Esophagus squamous epithelium (tissue), 5 donors: ENCODE measurements at regions not wholly inside any gene's neighbourhood (a gene's known extent, or its start where the extent isn't known, plus 50 kb on each side); places are given as distances from the start of the nearest gene placed in this dataset.

ENCODE experiments used
- DNase-seq: peaks from one replicate; lab custom pipeline; 2025; lab: John Stamatoyannopoulos, UW
- H3K27ac ChIP-seq, 4 donors: fragments of 200-600 bp; sonication (generic); one replicate each; pipeline ENCODE4 v1.5.1; 2016 to 2019; ENCODE audit warnings: mild to moderate bottlenecking in 1 of 4
- H3K27me3 ChIP-seq, 4 donors: fragments of 200-600 bp; sonication (generic); 1 replicate in 3 of 4; 2 replicates in 1 of 4; pipeline versions ENCODE4 v1.5.1 to v1.6.0; 2017 to 2021; ENCODE audit warnings: antibody characterized with exemption in 1 of 4
- H3K36me3 ChIP-seq, 3 donors: fragments of 200-600 bp; sonication (generic); one replicate each; pipeline ENCODE4 v1.5.1; 2016 to 2019
- H3K4me1 ChIP-seq, 3 donors: fragments of 200-600 bp; sonication (generic); one replicate each; pipeline ENCODE4 v1.5.1; 2017 to 2019
- H3K4me3 ChIP-seq, 4 donors: fragments of 200-600 bp; sonication (generic); 1 replicate in 3 of 4; 2 replicates in 1 of 4; pipeline ENCODE4 v1.5.1; 2016 to 2019; ENCODE audit warnings: mild to moderate bottlenecking in 2 of 4, moderate library complexity in 1 of 4
- H3K9me3 ChIP-seq, 3 donors: fragments of 200-600 bp; sonication (generic); one replicate each; pipeline ENCODE4 v1.5.1; 2016 to 2019
- POLR2A ChIP-seq, 4 donors: fragments of 450-650 bp; IDR thresholded peaks; one replicate each; pipeline ENCODE4 v1.6.1; 2017; ENCODE audit warnings: antibody characterized with exemption in 4 of 4, mild to moderate bottlenecking in 4 of 4, moderate library complexity in 3 of 4
- WGBS, 2 donors: methylation state at CpG; one replicate each; pipeline ENCODE4 v1.1.5; 2018; 5-methylcytosine and 5-hydroxymethylcytosine counted together
- intact Hi-C: fragments of 100-400 bp; cut with DNase I; formaldehyde crosslinking; loops from one replicate; pipeline ENCODE4 v1.15.0; 2022
- TF ChIP-seq, protein P1 (sequence below), 6 experiments: fragments of 450-650 bp in 4 of 6; fragments of 200-600 bp in 2 of 6; sonication (generic) in 2 of 6; IDR thresholded peaks; one replicate each; pipeline ENCODE4 v1.5.1; 2016 to 2019; ENCODE audit warnings: antibody characterized with exemption in 6 of 6, mild to moderate bottlenecking in 4 of 6, moderate library complexity in 4 of 6
- donor health status: DM: yes; HTN: yes; CAD: no.

DNA sequence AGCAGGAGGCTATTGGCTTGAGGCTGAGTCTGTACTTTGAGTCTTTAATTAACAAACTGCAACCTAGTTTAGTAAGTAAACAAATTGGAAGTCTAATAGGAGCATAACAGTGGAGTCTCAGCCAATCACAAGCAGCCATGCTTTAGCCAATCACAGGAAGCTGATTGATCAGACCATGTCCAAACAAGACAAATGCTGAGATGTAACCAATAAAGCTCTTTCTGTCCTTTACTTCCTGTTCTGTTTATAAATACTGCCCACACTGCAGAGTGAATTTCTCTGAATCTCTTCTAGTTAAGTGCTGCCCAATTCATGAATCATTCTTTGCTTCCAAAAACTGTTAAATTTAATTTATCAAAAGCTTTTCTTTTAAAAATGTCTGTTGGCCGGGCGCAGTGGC is 146.6 kb upstream of the DLX2 start:
- Histone ChIP-seq H3K36me3 (no peaks in the 10 kb centered on the region), H3K4me3 (no peak overlapping the region), H3K27me3 (no peaks in the 10 kb centered on the region), H3K27ac (no peak overlapping the region), H3K9me3 (no peaks in the 10 kb centered on the region), H3K4me1 (peaks cover 16 to 40% (median 17%) of the 10 kb centered on the region in 3 donors)
- no peak for DNase-seq
- WGBS, 2 donors: 87 to 100% methylated on average over 1 to 2 of the region's 2 CpGs
- TF ChIP-seq, protein P1, sequence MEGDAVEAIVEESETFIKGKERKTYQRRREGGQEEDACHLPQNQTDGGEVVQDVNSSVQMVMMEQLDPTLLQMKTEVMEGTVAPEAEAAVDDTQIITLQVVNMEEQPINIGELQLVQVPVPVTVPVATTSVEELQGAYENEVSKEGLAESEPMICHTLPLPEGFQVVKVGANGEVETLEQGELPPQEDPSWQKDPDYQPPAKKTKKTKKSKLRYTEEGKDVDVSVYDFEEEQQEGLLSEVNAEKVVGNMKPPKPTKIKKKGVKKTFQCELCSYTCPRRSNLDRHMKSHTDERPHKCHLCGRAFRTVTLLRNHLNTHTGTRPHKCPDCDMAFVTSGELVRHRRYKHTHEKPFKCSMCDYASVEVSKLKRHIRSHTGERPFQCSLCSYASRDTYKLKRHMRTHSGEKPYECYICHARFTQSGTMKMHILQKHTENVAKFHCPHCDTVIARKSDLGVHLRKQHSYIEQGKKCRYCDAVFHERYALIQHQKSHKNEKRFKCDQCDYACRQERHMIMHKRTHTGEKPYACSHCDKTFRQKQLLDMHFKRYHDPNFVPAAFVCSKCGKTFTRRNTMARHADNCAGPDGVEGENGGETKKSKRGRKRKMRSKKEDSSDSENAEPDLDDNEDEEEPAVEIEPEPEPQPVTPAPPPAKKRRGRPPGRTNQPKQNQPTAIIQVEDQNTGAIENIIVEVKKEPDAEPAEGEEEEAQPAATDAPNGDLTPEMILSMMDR (IDR thresholded peaks at IDR 0.05): no peak
- TF ChIP-seq POLR2A (IDR thresholded peaks at IDR 0.05): no peak
- intact Hi-C loops: no loop called here

DNA sequence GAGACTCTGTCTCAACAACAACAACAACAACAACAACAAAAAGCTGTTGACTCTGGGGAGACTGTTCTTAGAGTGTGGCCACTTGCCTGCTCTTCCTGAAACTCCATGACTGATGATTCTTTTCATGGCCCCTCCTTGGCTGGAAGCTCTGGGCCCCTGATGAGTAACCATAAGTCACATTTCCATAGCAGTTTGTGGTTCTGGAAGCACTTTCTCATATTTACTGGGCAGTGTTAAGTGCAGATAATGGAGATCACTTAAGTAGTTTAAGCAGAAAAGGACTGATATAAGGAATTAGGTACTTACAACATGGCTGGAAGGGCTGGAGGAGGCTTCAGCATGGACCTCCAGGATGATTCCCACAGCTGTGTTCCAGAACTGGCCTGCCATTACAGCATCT is 147.3 kb upstream of the DLX2 start:
- no peak for DNase-seq
- Histone ChIP-seq H3K9me3 (no peaks in the 10 kb centered on the region), H3K4me1 (peaks cover 16 to 41% (median 17%) of the 10 kb centered on the region in 3 donors), H3K36me3 (no peaks in the 10 kb centered on the region), H3K4me3 (no peak overlapping the region), H3K27me3 (no peaks in the 10 kb centered on the region), H3K27ac (no peak overlapping the region)
- TF ChIP-seq, protein P1 (IDR thresholded peaks at IDR 0.05): no peak
- no peak for TF ChIP-seq POLR2A (IDR thresholded peaks at IDR 0.05)
- intact Hi-C loops: no loop called here

DNA sequence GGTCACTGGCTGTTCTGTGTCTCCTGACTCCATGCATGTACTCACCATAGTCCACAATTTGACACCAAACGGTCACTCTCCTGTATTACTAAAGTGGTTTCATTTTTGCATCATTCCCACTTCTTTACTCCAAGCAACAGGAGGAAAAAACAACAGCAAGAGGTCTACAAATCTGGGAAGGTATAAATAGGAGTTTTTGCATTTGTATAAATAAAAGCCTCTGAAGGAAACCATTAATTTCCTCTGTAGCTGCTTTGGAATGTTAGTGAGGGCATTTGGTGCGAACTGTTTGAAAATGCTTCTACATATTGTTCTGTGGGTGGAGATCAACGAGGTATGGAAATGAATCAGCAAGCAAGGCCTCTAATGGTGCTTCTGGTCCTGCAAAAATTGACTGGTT is 148.5 kb upstream of the DLX2 start:
- no peak for DNase-seq
- WGBS, 2 donors: 32 to 53% methylated on average over 3 of the region's 3 CpGs
- Histone ChIP-seq H3K27ac (peak overlapping the region; percentile 42 to 81 (median 60)), H3K27me3 (no peaks in the 10 kb centered on the region), H3K4me3 (no peak overlapping the region), H3K4me1 (peaks cover 16 to 41% (median 17%) of the 10 kb centered on the region in 3 donors), H3K9me3 (no peaks in the 10 kb centered on the region), H3K36me3 (no peaks in the 10 kb centered on the region)
- intact Hi-C loops: no loop called here
- TF ChIP-seq POLR2A (IDR thresholded peaks at IDR 0.05): no peak
- TF ChIP-seq, protein P1 (IDR thresholded peaks at IDR 0.05): no peak

DNA sequence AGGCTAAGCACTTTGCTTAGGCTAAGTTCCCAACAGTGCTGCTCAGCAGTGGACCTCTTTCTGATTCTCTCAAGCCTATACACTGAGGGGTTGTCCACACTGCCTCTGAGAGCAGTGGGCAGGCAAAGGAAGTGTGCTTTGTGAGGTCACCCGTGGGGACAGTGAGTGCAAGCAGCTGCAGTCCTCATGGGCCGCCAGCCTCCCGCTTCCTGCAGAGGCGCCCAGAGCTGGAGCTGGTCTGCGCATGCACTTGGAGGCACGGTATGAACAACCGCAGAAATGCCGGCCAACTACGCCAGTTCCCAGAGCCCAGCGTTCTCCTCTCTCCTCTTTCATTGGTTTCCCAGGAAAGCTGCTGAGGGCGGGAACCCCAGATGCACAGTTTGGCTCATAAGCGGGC is 149.5 kb upstream of the DLX2 start:
- DNase-seq: no peak
- H3K4me3 ChIP-seq: no peak overlapping the region
- intact Hi-C loops: no loop called here
- no peaks in the 10 kb centered on the region for H3K36me3 ChIP-seq
- peak overlapping the region; percentile 42 to 81 (median 60) for H3K27ac ChIP-seq
- peaks cover 16 to 48% (median 17%) of the 10 kb centered on the region in 3 donors for H3K4me1 ChIP-seq
- 75 to 91% methylated on average over 6 to 12 of the region's 12 CpGs for WGBS, 2 donors
- TF ChIP-seq POLR2A (IDR thresholded peaks at IDR 0.05): no peak
- TF ChIP-seq, protein P1 (IDR thresholded peaks at IDR 0.05): no peak
- no peaks in the 10 kb centered on the region for H3K27me3 ChIP-seq
- no peaks in the 10 kb centered on the region for H3K9me3 ChIP-seq

DNA sequence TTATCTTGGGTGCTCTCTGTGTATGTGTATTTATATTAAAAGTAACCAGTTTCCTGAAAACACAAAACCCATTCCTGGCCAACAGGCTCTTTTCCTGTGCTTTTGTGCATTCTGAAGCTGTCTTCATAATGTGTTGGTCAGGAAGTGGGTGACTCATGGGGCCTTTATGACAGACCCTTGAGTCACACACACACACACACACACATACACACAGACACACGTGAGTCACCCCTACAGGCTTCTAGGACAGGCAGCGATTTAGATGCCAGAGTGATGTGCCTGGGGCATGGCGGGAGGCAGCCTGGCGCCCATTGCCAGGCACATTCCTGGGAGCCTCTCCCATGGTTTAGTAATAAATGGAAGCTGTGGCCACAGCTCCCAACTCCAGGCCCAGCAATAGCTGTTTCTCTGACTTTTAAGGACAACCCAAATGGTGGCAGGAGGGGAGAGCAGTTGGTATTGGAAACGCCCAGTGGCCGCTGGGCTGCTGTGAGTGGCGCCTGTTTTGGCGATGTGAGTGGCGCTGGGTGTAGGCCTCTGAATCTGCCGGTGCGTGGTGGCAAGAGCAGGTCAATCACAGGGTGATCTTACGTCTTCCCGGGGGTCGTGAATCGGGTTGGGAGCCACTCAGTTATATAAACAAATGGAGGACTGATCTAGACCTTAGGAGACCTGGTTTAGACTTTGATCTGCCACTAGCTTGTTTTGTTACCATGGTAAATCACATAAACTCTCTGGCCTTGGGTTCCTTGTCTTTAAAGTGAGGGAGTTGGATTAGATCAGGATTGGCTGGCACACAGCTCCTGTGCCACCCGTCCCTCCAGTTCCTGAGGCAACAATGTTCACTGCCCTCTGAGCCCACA is 150.7 kb upstream of the DLX2 start:
- 15 to 31% methylated on average over 7 to 11 of the region's 16 CpGs for WGBS, 2 donors
- Histone ChIP-seq H3K4me1 (peaks cover 16 to 46% (median 17%) of the 10 kb centered on the region in 3 donors), H3K27ac (peak overlapping the region; percentile 63 to 81 (median 72)), H3K4me3 (no peak overlapping the region), H3K27me3 (no peaks in the 10 kb centered on the region), H3K9me3 (no peaks in the 10 kb centered on the region), H3K36me3 (no peaks in the 10 kb centered on the region)
- intact Hi-C loops: no loop called here
- TF ChIP-seq, protein P1 (IDR thresholded peaks at IDR 0.05): peak in 1 of 6 experiments; percentile 3
- TF ChIP-seq POLR2A (IDR thresholded peaks at IDR 0.05): no peak
- no peak for DNase-seq
